ENCODE measurements at regions not wholly inside any gene's neighbourhood (a gene's known extent, or its start where the extent isn't known, plus 50 kb on each side); places are given as distances from the start of the nearest gene placed in this dataset.

GRCh38 chrX:13121020-13121555 is 76.7 kb upstream of the FAM9C start:
- no peak overlapping the region for H3K14ac ChIP-seq (replicated peaks; ENCODE audit: low read depth, low read length)
- DNase-seq (no peak), ATAC-seq (ENCODE audit: low read depth) (no peak)
- peak overlapping the region; percentile 8; the same call in 1 of the 2 replicates for H2BK120ac ChIP-seq (ENCODE audit: low read depth, low read length)
- H3K4ac ChIP-seq (ENCODE audit: low read depth, low read length): peak overlapping the region; percentile 43; the same call in 1 of the 2 replicates
- no peak overlapping the region for H2BK5ac ChIP-seq (ENCODE audit: low read depth, low read length, poor library complexity, severe bottlenecking)
- H3K9me3 ChIP-seq (ENCODE audit: control insufficient read depth, insufficient read depth, low read length): no peaks in the 10 kb centered on the region
- TF ChIP-seq RAD21 (IDR thresholded peaks at IDR 0.05; ENCODE audit: low read length) (no peak), RFX5 (IDR thresholded peaks at IDR 0.05; ENCODE audit: low read depth, low read length) (no peak), USF2 (IDR thresholded peaks at IDR 0.05; ENCODE audit: low read depth, low read length) (no peak), CHD1 (IDR thresholded peaks at IDR 0.05; ENCODE audit: low read depth, low read length) (no peak), SMC3 (IDR thresholded peaks at IDR 0.05; ENCODE audit: low read depth, low read length) (no peak), RCOR1 (IDR thresholded peaks at IDR 0.05; ENCODE audit: insufficient replicate concordance, low read length) (no peak), BHLHE40 (IDR thresholded peaks at IDR 0.05; ENCODE audit: low read depth, low read length) (no peak), ELK1 (IDR thresholded peaks at IDR 0.05; ENCODE audit: borderline replicate concordance, low read depth, low read length) (no peak), MAFK (IDR thresholded peaks at IDR 0.05; ENCODE audit: low read depth, low read length) (no peak), POLR2A (IDR thresholded peaks at IDR 0.05; ENCODE audit: low read depth, low read length) (no peak), MAZ (IDR thresholded peaks at IDR 0.05; ENCODE audit: borderline replicate concordance, low read depth, low read length) (no peak), CEBPB (IDR thresholded peaks at IDR 0.05; ENCODE audit: low read depth, low read length) (no peak), MXI1 (IDR thresholded peaks at IDR 0.05; ENCODE audit: borderline replicate concordance, low read depth, low read length) (no peak), NFE2L2 (IDR thresholded peaks at IDR 0.05; ENCODE audit: low read depth, low read length) (no peak), CTCF (conservative IDR thresholded peaks at IDR 0.05; ENCODE audit: low read depth, low read length) (no peak), FOS (IDR thresholded peaks at IDR 0.05; ENCODE audit: low read depth, low read length) (no peak)
- in situ Hi-C loops (cut with MboI; ENCODE audit: low sequenced_read_pairs) (loop anchor here (25.0 kb wide), 1 partner anchor 366 kb away; no protein-coding TSS in a partner anchor), dilution Hi-C loops (cut with HindIII; ENCODE audit: low sequenced_read_pairs, unreplicated experiment) (no loop called here), intact Hi-C loops (cut with micrococcal nuclease) (loop anchor here (2.0 to 10.0 kb wide), 3 partner anchors 142 to 368 kb away; no protein-coding TSS in a partner anchor)
- no peaks in the 10 kb centered on the region for H4K20me1 ChIP-seq (ENCODE audit: insufficient read depth, low read length)
- no peaks in the 10 kb centered on the region for H3K36me3 ChIP-seq (ENCODE audit: control insufficient read depth, insufficient read depth, low read length)
- peak overlapping the region; percentile 29; the same call in 1 of the 2 replicates for H3K27ac ChIP-seq (ENCODE audit: insufficient read depth, low read length)
- peak overlapping the region in 1 of 2 experiments; percentile 19; a peak in 1 of 4 replicates for H4K8ac ChIP-seq (ENCODE audit: low read depth in 2 of 2, low read length in 2 of 2)
- H2AK9ac ChIP-seq (replicated peaks; ENCODE audit: low read depth, low read length, poor library complexity): no peak overlapping the region
- H3K4me1 ChIP-seq (ENCODE audit: control insufficient read depth, insufficient read depth, low read length): peaks cover 7% of the 10 kb centered on the region
- no peak overlapping the region for H3K4me3 ChIP-seq (ENCODE audit: insufficient read depth, low read depth, low read length)
- BruUV-seq (replicated peaks): no TSS peak
- H2BK20ac ChIP-seq (ENCODE audit: low read depth, low read length): no peak overlapping the region
- H4K5ac ChIP-seq (ENCODE audit: low read depth, low read length): no peak overlapping the region
- no peaks in the 10 kb centered on the region for H3K27me3 ChIP-seq (ENCODE audit: control insufficient read depth, insufficient read depth, low read length)
- H3K18ac ChIP-seq (ENCODE audit: low read depth, low read length): peak overlapping the region; percentile 18; the same call in 1 of the 2 replicates
- H2BK15ac ChIP-seq (ENCODE audit: low read depth, low read length): no peak overlapping the region
- no peaks in the 10 kb centered on the region for H3K79me1 ChIP-seq (ENCODE audit: low read depth in 1 of 2, low read length in 2 of 2)
- H2AK5ac ChIP-seq (ENCODE audit: low read depth, low read length): no peak overlapping the region
- H3K56ac ChIP-seq (ENCODE audit: extremely low read depth, insufficient read depth, low read length): no peak overlapping the region
- POLR2A ChIA-PET (ENCODE audit: unreplicated experiment): interaction anchor here (0.6 kb wide), 1 partner anchor 145 kb away, joined by 3 read pairs; no protein-coding TSS in a partner anchor
- WGBS, 2 experiments (ENCODE audit: extremely low coverage in 2 of 2, insufficient read length in 1 of 2): no CpG with 5 or more reads among the region's 1 CpG
- no peak overlapping the region for H3K23ac ChIP-seq (ENCODE audit: low read depth, low read length)
- H2AFZ ChIP-seq (replicated peaks; ENCODE audit: low read length, poor library complexity): no peak overlapping the region
- H3K9me1 ChIP-seq (ENCODE audit: insufficient read depth, low read length): peaks cover 4% of the 10 kb centered on the region; the same call in 1 of the 2 replicates
- H3K9ac ChIP-seq (ENCODE audit: low read depth, low read length): no peak overlapping the region
- CTCF ChIA-PET: interaction anchor here (0.6 kb wide), 1 partner anchor 10 kb away, joined by 4 read pairs; no protein-coding TSS in a partner anchor
- no peak overlapping the region for H3K4me2 ChIP-seq (ENCODE audit: low read depth, low read length)
- H4K91ac ChIP-seq (ENCODE audit: insufficient read depth, low read depth, low read length): no peak overlapping the region
